Stimulated activated effector memory CD8-positive, alpha-beta T cell treated with anti-CD3 and anti-CD28 coated beads, Interleukin-12 subunit alpha, Interleukin-12 subunit beta, amount 100 ng/mL, for 72 hours (primary cell): ENCODE measurements at regions not wholly inside any gene's neighbourhood (a gene's known extent, or its start where the extent isn't known, plus 50 kb on each side); places are given as distances from the start of the nearest gene placed in this dataset.

Experiments
- ATAC-seq: fragments of 150-1000 bp; cut with Tn5 transposase; 2 replicates; pipeline ENCODE4 v1.10.0; 2021
- DNase-seq, 2 donors: peaks; one replicate each; pipeline ENCODE4 v3.0.0; 2021 to 2022; ENCODE audit warnings: low spot score in 2 of 2
- H3K27ac Mint-ChIP-seq: one replicate; pipeline ENCODE4 v1.8.0; 2022; ENCODE audit warnings: mild to moderate bottlenecking, mixed read lengths
- H3K36me3 Mint-ChIP-seq: one replicate; pipeline ENCODE4 v1.8.0; 2022; ENCODE audit warnings: mild to moderate bottlenecking, mixed read lengths
- H3K4me1 Mint-ChIP-seq: one replicate; pipeline ENCODE4 v1.8.0; 2022; ENCODE audit warnings: mixed read lengths
- H3K4me3 Mint-ChIP-seq: one replicate; pipeline ENCODE4 v1.8.0; 2022; ENCODE audit warnings: mild to moderate bottlenecking, mixed read lengths
- H3K9me3 Mint-ChIP-seq: one replicate; pipeline ENCODE4 v1.8.0; 2022; ENCODE audit warnings: mixed read lengths

DNA sequence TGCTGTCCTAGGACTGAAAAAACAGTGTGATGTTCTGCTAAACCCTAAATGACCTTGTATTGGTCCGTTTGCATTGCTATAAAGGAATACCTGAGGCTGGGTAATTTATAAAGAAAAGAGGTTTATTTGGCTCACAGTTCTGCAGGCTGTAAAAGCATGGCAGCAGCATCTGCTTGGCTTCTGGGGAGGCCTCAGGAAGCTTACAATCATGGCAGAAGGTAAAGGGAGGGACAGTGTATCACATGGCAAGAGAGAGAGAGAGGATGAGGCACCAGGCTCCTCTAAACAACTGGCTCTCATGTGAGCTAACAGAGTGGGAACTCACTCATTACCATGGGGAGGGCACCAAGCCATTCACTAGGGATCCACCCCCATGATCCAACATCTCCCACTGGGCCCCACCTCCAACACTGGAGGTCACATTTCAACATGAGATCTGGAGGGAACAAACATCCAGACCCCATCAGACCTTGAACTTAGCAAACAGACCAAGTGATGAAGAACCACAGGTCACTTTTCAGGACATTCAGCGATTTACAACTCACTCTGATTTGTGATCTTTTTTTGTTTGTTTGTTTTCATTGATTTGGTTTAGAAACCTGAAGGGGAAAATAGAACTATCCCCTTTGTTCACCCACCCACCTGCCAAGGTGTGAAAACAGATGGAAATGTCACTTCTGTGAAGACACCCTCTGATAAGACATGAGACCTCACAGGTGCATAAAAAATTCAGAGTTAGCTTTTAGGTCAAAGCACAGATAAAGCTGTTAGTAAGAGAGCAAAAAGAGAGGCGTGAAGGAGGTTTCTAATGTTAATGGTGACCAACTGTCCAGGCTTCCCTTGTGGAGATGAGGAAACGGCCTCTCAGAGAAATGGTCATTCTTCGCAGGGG lies 104.2 kb upstream of the RALGPS2 start:
- ATAC-seq (no peak), DNase-seq (no peak)
- peaks cover 2% of the 10 kb centered on the region for H3K9me3 Mint-ChIP-seq
- H3K4me1 Mint-ChIP-seq = no peaks in the 10 kb centered on the region
- H3K36me3 Mint-ChIP-seq = no peaks in the 10 kb centered on the region
- H3K4me3 Mint-ChIP-seq = no peak overlapping the region
- H3K27ac Mint-ChIP-seq = no peak overlapping the region

- peaks cover 2% of the 10 kb centered on the region for H3K9me3 Mint-ChIP-seq
- DNase-seq (no peak), ATAC-seq (no peak)
- no peaks in the 10 kb centered on the region for H3K36me3 Mint-ChIP-seq
- H3K27ac Mint-ChIP-seq = no peak overlapping the region
- no peak overlapping the region for H3K4me3 Mint-ChIP-seq
- no peaks in the 10 kb centered on the region for H3K4me1 Mint-ChIP-seq
These were observed 103.2 kb upstream of the RALGPS2 start for GRCh38 chr1:178621822-178622221.

DNA sequence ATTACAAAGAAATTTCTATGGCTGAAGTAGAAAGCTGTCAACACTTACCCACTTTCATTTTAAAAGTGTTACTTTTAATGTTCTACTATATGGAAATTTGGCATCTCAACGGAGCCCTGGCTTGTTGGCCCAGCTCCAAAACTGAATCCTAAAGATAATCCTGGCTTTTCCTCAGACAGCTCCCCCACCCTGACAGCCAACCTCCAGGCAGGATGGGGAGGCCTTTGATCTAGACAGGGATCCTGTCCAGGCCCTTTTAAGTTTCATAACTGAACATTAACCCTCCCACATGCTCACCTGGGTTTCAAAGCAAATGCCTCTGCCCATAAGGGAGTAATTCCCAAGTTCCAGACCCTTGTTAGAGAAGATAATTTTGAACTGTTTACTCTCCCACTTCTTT lies 99.3 kb upstream of the RALGPS2 start:
- Mint-ChIP-seq H3K9me3 (no peaks in the 10 kb centered on the region), H3K36me3 (no peaks in the 10 kb centered on the region), H3K27ac (no peak overlapping the region), H3K4me3 (no peak overlapping the region), H3K4me1 (no peaks in the 10 kb centered on the region)
- ATAC-seq (no peak), DNase-seq (no peak)

DNA sequence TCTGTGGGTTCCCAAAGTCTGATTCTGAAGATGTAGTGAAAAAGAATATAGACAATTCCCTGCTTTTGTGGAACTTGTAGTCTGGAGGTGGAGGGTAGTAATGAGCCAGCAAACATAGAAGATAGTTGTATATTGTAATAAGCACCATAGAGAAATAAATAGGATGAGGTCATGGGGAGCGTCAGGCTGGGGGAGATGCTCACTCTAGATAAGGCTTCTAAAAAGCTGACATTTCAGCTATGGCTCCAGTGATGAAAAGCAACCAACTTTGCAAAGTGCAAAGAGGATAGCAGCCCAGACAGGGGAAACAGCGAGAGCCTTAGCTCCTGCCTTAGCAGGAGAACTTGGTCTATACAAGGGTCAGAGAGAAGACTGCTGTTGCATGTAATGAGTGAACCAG lies 98.0 kb upstream of the RALGPS2 start:
- ATAC-seq (no peak), DNase-seq (no peak)
- Mint-ChIP-seq H3K9me3 (no peaks in the 10 kb centered on the region), H3K4me3 (no peak overlapping the region), H3K36me3 (no peaks in the 10 kb centered on the region), H3K27ac (no peak overlapping the region), H3K4me1 (no peaks in the 10 kb centered on the region)

DNA sequence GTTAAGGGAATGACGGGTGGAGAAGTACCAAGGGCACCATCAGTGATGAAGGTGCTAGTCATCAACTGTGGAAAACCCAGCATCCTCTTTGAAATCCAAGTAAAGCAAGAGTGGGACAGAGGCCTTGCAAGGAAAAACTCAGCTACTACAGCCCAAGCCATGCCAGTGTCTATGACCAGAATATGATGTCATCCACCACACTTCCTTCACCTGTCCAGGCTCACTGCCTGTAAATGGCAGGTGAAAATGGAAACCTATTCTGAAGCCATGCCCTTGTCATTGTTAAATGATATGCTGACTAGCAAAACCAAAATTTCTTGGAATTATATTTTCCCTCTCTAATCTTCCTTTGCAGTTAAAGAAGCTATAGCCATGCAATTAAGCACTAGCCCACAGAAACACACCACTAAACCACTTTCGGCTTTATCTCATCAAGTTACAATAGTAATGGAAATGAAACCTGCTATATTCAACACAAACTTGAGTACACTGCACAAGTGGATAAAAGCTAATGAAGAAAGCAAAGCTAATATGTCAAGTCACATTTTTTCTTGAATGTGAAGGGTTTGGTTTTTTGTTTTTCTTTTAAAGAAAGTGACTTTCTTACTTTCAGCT lies 96.3 kb upstream of the RALGPS2 start:
- no peaks in the 10 kb centered on the region for H3K9me3 Mint-ChIP-seq
- H3K27ac Mint-ChIP-seq = no peak overlapping the region
- no peaks in the 10 kb centered on the region for H3K36me3 Mint-ChIP-seq
- no peaks in the 10 kb centered on the region for H3K4me1 Mint-ChIP-seq
- no peak overlapping the region for H3K4me3 Mint-ChIP-seq
- DNase-seq (no peak), ATAC-seq (no peak)

DNA sequence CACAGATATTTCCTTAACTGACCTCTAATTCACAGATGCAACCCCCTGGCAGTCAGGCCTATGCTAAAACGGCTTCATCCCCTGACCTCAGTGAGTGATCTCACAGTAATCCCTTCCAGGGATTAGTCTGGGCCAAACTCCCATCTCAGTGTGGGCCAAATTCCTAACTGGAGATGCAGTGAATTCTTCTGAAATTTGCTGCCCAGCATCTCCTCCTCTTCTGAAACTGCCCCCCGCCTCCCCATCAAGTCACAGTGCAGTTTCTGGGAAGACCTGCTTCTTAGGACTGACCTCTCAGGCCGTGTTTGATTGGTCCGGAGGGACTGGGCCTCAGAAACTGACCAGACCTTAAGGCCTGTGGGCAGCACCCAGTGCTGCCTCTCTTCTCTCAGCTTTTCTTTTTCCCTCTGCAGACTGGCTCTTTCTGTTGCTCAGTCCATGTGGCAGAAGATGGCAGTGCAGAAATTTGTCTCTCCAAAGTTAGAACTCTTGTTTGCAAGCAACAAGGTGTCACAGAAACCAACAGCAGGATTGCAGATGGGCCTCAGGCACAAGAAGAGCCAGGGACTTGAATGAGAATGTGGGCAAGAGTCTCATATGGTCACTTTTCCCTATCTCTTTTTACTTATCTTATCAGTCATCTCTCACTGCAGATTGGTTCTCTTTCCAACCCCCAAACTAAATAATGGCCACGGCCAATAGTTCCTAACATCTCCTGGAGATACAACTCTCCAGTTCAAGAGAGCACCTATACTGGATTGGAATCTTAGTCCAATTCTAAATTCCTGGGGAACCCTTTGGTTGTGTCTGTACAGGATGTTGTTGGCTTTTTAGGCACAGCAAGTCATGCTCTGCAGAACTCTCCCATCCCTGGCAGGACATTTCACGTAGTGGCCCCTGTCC lies 95.5 kb upstream of the RALGPS2 start:
- H3K4me3 Mint-ChIP-seq = no peak overlapping the region
- no peaks in the 10 kb centered on the region for H3K36me3 Mint-ChIP-seq
- no peaks in the 10 kb centered on the region for H3K9me3 Mint-ChIP-seq
- ATAC-seq = no peak
- peak overlapping the region; percentile 54 for H3K27ac Mint-ChIP-seq
- no peaks in the 10 kb centered on the region for H3K4me1 Mint-ChIP-seq
- no peak for DNase-seq

DNA sequence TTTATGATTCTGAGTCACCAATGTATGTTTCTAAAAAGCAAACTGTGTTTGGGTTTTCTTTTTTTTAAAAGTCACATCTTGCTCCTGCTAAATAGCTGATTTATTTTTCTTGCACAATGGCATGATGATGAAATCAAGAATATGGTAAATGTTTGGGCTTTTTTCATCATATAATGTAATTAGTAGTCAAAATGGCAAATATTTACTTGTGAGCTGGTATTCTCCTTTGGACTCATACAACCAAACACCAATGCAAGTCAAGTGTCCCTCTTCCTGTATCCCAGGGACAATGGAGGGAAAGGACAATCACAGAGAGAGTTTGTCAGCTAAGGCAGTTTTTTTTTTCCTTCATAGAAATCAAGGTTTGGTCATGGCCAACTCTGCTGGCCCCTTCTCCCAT lies 94.6 kb upstream of the RALGPS2 start:
- H3K9me3 Mint-ChIP-seq = no peaks in the 10 kb centered on the region
- no peak overlapping the region for H3K27ac Mint-ChIP-seq
- H3K4me1 Mint-ChIP-seq = no peaks in the 10 kb centered on the region
- H3K36me3 Mint-ChIP-seq = no peaks in the 10 kb centered on the region
- DNase-seq = no peak
- H3K4me3 Mint-ChIP-seq = no peak overlapping the region
- no peak for ATAC-seq

DNA sequence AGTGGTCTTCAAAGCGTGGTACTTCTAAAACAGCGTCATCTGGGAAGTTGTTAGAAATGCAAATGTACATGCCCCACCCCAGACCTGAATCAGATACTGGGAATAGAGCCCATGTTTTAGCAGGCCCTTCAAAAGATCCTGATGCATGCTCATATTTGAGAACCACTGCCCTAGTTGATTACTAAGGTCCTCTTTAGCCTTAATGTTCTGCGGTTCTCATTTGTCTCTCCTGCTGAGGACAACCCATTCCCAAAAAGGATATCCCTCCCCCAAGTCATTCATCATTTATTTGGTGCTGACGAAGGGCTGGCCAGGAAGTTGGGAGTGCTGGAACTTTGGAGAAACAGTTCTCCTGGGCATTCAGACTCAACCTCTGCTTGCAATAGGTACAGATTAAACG lies 92.4 kb upstream of the RALGPS2 start:
- H3K36me3 Mint-ChIP-seq = no peaks in the 10 kb centered on the region
- no peak overlapping the region for H3K4me3 Mint-ChIP-seq
- no peak overlapping the region for H3K27ac Mint-ChIP-seq
- ATAC-seq (no peak), DNase-seq (no peak)
- no peaks in the 10 kb centered on the region for H3K9me3 Mint-ChIP-seq
- H3K4me1 Mint-ChIP-seq = no peaks in the 10 kb centered on the region

- H3K4me1 Mint-ChIP-seq = no peaks in the 10 kb centered on the region
- DNase-seq (no peak), ATAC-seq (no peak)
- no peaks in the 10 kb centered on the region for H3K36me3 Mint-ChIP-seq
- H3K9me3 Mint-ChIP-seq = no peaks in the 10 kb centered on the region
- no peak overlapping the region for H3K4me3 Mint-ChIP-seq
- H3K27ac Mint-ChIP-seq = no peak overlapping the region
These were observed 92.0 kb upstream of the RALGPS2 start for GRCh38 chr1:178633056-178633455.

DNA sequence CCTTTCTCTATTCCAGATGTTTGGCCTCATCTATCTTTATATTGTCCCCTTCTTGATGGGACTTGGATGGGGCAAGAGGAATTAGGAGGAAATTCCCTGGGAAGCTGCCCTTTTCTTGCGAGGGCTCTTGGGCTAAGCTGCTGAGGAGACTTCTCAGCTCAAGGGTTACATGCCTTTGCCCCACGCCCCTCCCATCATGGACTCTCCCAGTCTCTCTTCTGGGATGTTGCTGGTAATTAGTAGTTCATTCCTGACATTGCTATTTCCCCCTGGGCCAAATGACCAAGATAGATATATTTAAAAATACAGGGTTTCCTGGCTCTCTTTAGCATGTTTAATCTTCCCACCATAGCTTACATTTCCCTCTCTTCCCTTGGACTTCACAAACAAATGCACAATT lies 90.6 kb upstream of the RALGPS2 start:
- no peak overlapping the region for H3K4me3 Mint-ChIP-seq
- no peaks in the 10 kb centered on the region for H3K4me1 Mint-ChIP-seq
- H3K27ac Mint-ChIP-seq = no peak overlapping the region
- no peak for DNase-seq
- H3K9me3 Mint-ChIP-seq = no peaks in the 10 kb centered on the region
- ATAC-seq = no peak
- no peaks in the 10 kb centered on the region for H3K36me3 Mint-ChIP-seq

DNA sequence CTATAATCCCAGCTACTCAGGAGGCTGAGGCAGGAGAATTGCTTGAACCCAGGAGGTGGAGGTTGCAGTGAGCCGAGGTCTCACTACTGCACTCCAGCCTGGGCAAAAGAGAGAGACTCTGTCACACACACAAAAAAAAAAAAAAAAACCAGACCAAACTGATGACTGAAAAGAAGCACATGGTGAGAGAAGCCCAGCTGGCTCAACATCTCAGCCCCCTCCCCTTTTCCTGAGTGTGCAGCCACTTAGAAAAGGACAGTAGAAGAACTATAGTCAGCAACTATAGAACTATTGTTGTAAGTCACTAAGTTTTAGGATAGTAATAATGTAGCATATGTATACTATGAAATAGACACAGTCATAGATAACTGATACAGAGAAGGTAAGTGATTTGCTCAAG lies 87.2 kb upstream of the RALGPS2 start:
- Mint-ChIP-seq H3K4me1 (no peaks in the 10 kb centered on the region), H3K27ac (no peak overlapping the region), H3K36me3 (no peaks in the 10 kb centered on the region), H3K4me3 (no peak overlapping the region), H3K9me3 (no peaks in the 10 kb centered on the region)
- no peak for DNase-seq
- ATAC-seq = no peak

GRCh38 chr1:178639326-178639725 lies 85.7 kb upstream of the RALGPS2 start:
- Mint-ChIP-seq H3K36me3 (no peaks in the 10 kb centered on the region), H3K4me3 (no peak overlapping the region), H3K4me1 (no peaks in the 10 kb centered on the region), H3K9me3 (no peaks in the 10 kb centered on the region), H3K27ac (no peak overlapping the region)
- ATAC-seq (no peak), DNase-seq (no peak)

DNA sequence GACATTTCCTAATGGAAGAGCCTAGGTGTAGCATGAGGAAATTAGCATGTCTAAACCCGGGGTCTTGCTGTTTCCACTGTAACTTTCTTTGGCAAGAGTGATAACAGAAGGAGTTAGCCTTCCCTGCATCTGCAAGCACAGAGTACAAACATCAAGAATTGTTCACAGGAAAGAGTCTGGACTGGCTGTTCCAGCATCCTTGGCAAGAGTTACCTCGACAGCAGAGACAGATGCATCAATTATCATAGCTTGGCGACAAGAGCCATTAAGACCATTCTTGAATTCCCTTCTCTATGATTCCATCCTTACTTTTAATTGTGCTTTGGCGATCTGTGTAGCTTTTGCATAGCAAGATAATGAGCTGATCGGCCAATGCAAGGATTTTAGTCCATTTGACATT lies 82.8 kb upstream of the RALGPS2 start:
- ATAC-seq (no peak), DNase-seq (no peak)
- Mint-ChIP-seq H3K27ac (no peak overlapping the region), H3K4me3 (no peak overlapping the region), H3K9me3 (no peaks in the 10 kb centered on the region), H3K4me1 (no peaks in the 10 kb centered on the region), H3K36me3 (no peaks in the 10 kb centered on the region)

DNA sequence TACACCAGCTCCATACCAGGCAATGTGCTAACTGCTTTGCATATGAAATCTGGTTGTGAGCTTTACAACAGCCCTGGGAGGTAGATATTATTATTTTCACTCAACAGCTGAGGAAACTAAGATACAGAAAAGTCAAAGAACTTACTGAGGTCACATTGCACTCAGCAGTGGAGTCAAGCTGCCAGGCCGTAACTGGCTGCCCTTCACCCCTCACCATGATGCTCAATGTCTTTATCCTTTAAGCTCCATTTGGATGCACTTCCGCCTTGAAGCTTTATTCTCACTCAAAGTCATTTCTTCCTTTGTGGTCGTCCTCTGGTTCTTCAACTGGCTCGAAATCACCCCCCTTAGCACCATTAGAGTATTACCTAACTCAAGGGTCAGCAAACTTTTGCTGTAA lies 81.7 kb upstream of the RALGPS2 start:
- Mint-ChIP-seq H3K9me3 (no peaks in the 10 kb centered on the region), H3K36me3 (no peaks in the 10 kb centered on the region), H3K27ac (no peak overlapping the region), H3K4me1 (no peaks in the 10 kb centered on the region), H3K4me3 (no peak overlapping the region)
- DNase-seq (no peak), ATAC-seq (no peak)

- H3K27ac Mint-ChIP-seq = no peak overlapping the region
- no peak for ATAC-seq
- H3K36me3 Mint-ChIP-seq = no peaks in the 10 kb centered on the region
- H3K4me1 Mint-ChIP-seq = no peaks in the 10 kb centered on the region
- no peak for DNase-seq
- no peak overlapping the region for H3K4me3 Mint-ChIP-seq
- H3K9me3 Mint-ChIP-seq = no peaks in the 10 kb centered on the region
These were observed 81.2 kb upstream of the RALGPS2 start for GRCh38 chr1:178643831-178644230.
